ENCODE measurements at regions not wholly inside any gene's neighbourhood (a gene's known extent, or its start where the extent isn't known, plus 50 kb on each side); places are given as distances from the start of the nearest gene placed in this dataset.
A peak's percentile ranks its signal among the peaks of the same experiment; 100 is the strongest.

- Mint-ChIP-seq H3K27me3 (peaks cover 8 to 38% of the 10 kb centered on the region in 2 donors), H3K4me3 (no peak overlapping the region), H3K27ac (no peak overlapping the region), H3K36me3 (peaks cover 0 to 12% (median 0%) of the 10 kb centered on the region in 3 donors), H3K9me3 (no peaks in the 10 kb centered on the region), H3K4me1 (peaks cover 0 to 1% (median 0%) of the 10 kb centered on the region in 3 donors)
- no peaks in the 10 kb centered on the region for H3K4me1 ChIP-seq (ENCODE audit: insufficient read depth, low read length)
- POLR2A ChIA-PET = no interaction called here
- H3K27me3 ChIP-seq (ENCODE audit: insufficient read depth, low read length, poor library complexity, severe bottlenecking) = peaks cover 2% of the 10 kb centered on the region
- no peak overlapping the region for H3K27ac ChIP-seq (ENCODE audit: low read depth, low read length)
- H3K36me3 ChIP-seq (ENCODE audit: insufficient read depth, low read length) = no peaks in the 10 kb centered on the region
- no peaks in the 10 kb centered on the region for H3K9me3 ChIP-seq (ENCODE audit: low read length)
- no peak overlapping the region for H3K4me3 ChIP-seq (ENCODE audit: low read length)
- no peak for DNase-seq
- CTCF ChIA-PET = no interaction called here
These were observed 83.6 kb upstream of the SMAD3 start for GRCh38 chr15:66981771-66982170.

DNA sequence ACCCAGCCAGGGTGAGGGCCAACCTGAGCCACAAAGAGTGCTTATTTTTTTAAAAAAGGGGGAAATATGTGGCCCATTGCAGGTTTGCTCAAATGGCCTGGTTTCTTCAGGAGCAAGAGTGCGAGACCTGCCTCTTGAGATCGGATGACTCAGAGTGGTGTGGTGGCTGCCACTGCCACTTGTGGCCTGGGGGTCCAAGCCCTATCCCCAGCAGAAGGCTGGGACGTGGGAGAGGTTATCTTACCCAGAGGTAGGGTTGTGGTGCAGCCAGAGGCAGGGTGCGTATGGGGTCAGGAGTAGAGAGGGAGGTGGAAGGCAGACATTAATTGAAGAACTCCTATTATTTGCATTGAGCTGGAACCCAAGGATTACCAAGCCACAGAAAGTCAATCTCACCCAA is 83.2 kb upstream of the SMAD3 start:
- no peak for DNase-seq
- Mint-ChIP-seq H3K27ac (no peak overlapping the region), H3K27me3 (peaks cover 8 to 36% of the 10 kb centered on the region in 2 donors), H3K4me3 (no peak overlapping the region), H3K36me3 (peaks cover 0 to 12% (median 0%) of the 10 kb centered on the region in 3 donors), H3K4me1 (peaks cover 0 to 1% (median 0%) of the 10 kb centered on the region in 3 donors), H3K9me3 (no peaks in the 10 kb centered on the region)
- Histone ChIP-seq H3K4me1 (ENCODE audit: insufficient read depth, low read length) (no peaks in the 10 kb centered on the region), H3K36me3 (ENCODE audit: insufficient read depth, low read length) (no peaks in the 10 kb centered on the region), H3K27me3 (ENCODE audit: insufficient read depth, low read length, poor library complexity, severe bottlenecking) (no peaks in the 10 kb centered on the region), H3K27ac (ENCODE audit: low read depth, low read length) (no peak overlapping the region), H3K4me3 (ENCODE audit: low read length) (no peak overlapping the region), H3K9me3 (ENCODE audit: low read length) (no peaks in the 10 kb centered on the region)
- ChIA-PET POLR2A (no interaction called here), CTCF (no interaction called here)

- Mint-ChIP-seq H3K4me1 (peaks cover 0 to 1% (median 0%) of the 10 kb centered on the region in 3 donors), H3K4me3 (no peak overlapping the region), H3K9me3 (no peaks in the 10 kb centered on the region), H3K27ac (no peak overlapping the region), H3K36me3 (peaks cover 0 to 12% (median 0%) of the 10 kb centered on the region in 3 donors), H3K27me3 (peaks cover 6 to 36% of the 10 kb centered on the region in 2 donors)
- ChIA-PET POLR2A (no interaction called here), CTCF (no interaction called here)
- Histone ChIP-seq H3K9me3 (ENCODE audit: low read length) (no peaks in the 10 kb centered on the region), H3K4me1 (ENCODE audit: insufficient read depth, low read length) (no peaks in the 10 kb centered on the region), H3K27me3 (ENCODE audit: insufficient read depth, low read length, poor library complexity, severe bottlenecking) (no peaks in the 10 kb centered on the region), H3K4me3 (ENCODE audit: low read length) (no peak overlapping the region), H3K36me3 (ENCODE audit: insufficient read depth, low read length) (no peaks in the 10 kb centered on the region), H3K27ac (ENCODE audit: low read depth, low read length) (no peak overlapping the region)
- no peak for DNase-seq
These were observed 82.6 kb upstream of the SMAD3 start for GRCh38 chr15:66982816-66983215.

DNA sequence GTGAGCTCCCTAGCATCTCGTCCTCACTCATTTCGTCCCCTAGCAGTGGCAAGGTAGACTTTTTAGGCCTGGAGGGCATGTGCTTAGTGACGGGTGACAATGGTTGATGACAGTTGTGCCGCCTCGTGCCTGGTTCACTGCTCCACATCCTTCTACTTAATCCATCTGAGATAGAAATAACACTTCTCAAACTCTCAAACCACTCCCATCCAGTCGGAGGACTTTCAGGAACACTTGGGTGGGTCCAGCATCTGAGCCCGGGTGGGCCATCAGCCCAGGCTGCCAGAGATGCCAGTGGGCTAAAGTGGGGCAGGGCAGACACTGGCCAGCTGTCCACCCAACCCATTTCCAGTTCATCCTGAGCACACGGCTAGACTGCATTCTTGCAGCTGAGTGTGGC is 79.7 kb upstream of the SMAD3 start:
- peak overlapping the region in 1 of 8 donors; percentile 42 for H3K27ac Mint-ChIP-seq
- POLR2A ChIA-PET = no interaction called here
- no peak overlapping the region for H3K27ac ChIP-seq (ENCODE audit: low read depth, low read length)
- H3K9me3 ChIP-seq (ENCODE audit: low read length) = no peaks in the 10 kb centered on the region
- H3K27me3 ChIP-seq (ENCODE audit: insufficient read depth, low read length, poor library complexity, severe bottlenecking) = no peaks in the 10 kb centered on the region
- peaks cover 0 to 12% (median 0%) of the 10 kb centered on the region in 3 donors for H3K36me3 Mint-ChIP-seq
- no peaks in the 10 kb centered on the region for H3K36me3 ChIP-seq (ENCODE audit: insufficient read depth, low read length)
- CTCF ChIA-PET = no interaction called here
- H3K9me3 Mint-ChIP-seq = peaks cover 0 to 6% (median 4%) of the 10 kb centered on the region in 5 donors
- H3K4me1 Mint-ChIP-seq = peaks cover 0 to under 1% (median 0%) of the 10 kb centered on the region in 3 donors
- H3K4me1 ChIP-seq (ENCODE audit: insufficient read depth, low read length) = no peaks in the 10 kb centered on the region
- DNase-seq = no peak
- H3K4me3 Mint-ChIP-seq = no peak overlapping the region
- peaks cover 11 to 40% of the 10 kb centered on the region in 2 donors for H3K27me3 Mint-ChIP-seq
- H3K4me3 ChIP-seq (ENCODE audit: low read length) = no peak overlapping the region

GRCh38 chr15:66986951-66987350 is 78.5 kb upstream of the SMAD3 start:
- H3K9me3 Mint-ChIP-seq = peaks cover 0 to 6% (median 4%) of the 10 kb centered on the region in 5 donors

DNA sequence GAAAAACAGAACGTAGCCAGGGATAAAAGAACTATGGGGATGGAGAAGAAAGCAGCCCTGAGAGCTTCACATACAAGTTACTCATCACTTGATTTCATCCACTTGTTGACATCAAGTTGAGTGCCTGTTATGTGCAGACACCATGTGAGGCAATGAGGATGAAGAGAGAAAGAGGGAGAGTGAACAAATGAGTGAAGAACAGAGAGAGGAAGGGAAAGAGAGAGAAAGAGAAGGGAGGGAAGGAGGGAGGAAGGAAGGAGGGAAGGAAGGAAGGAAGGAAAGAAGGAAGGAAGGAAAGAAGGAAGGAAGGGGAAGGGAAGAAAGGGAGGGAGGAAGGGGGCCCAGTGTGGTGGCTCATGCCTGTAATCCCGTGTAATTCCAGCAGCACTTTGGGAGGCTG is 72.3 kb upstream of the SMAD3 start:
- Mint-ChIP-seq H3K4me3 (no peak overlapping the region), H3K4me1 (no peaks in the 10 kb centered on the region), H3K36me3 (no peaks in the 10 kb centered on the region), H3K27ac (no peak overlapping the region), H3K27me3 (peaks cover 4 to 9% of the 10 kb centered on the region in 2 donors), H3K9me3 (peaks cover 0 to 6% (median 1%) of the 10 kb centered on the region in 5 donors)
- no peak overlapping the region for H3K27ac ChIP-seq (ENCODE audit: low read depth, low read length)
- H3K36me3 ChIP-seq (ENCODE audit: insufficient read depth, low read length) = no peaks in the 10 kb centered on the region
- no peak overlapping the region for H3K4me3 ChIP-seq (ENCODE audit: low read length)
- H3K4me1 ChIP-seq (ENCODE audit: insufficient read depth, low read length) = no peaks in the 10 kb centered on the region
- no peaks in the 10 kb centered on the region for H3K27me3 ChIP-seq (ENCODE audit: insufficient read depth, low read length, poor library complexity, severe bottlenecking)
- ChIA-PET POLR2A (no interaction called here), CTCF (no interaction called here)
- DNase-seq = no peak
- no peaks in the 10 kb centered on the region for H3K9me3 ChIP-seq (ENCODE audit: low read length)

More at GRCh38 chr15:66986951-66987350, 78.5 kb upstream of the SMAD3 start:
- no peak overlapping the region for H3K27ac ChIP-seq (ENCODE audit: low read depth, low read length)
- POLR2A ChIA-PET = no interaction called here
- no peaks in the 10 kb centered on the region for H3K36me3 ChIP-seq (ENCODE audit: insufficient read depth, low read length)
- Mint-ChIP-seq H3K4me3 (no peak overlapping the region), H3K27me3 (peaks cover 14 to 40% of the 10 kb centered on the region in 2 donors), H3K4me1 (no peaks in the 10 kb centered on the region), H3K36me3 (peaks cover 0 to 12% (median 0%) of the 10 kb centered on the region in 3 donors), H3K27ac (no peak overlapping the region)
- H3K4me1 ChIP-seq (ENCODE audit: insufficient read depth, low read length) = no peaks in the 10 kb centered on the region
- no peaks in the 10 kb centered on the region for H3K9me3 ChIP-seq (ENCODE audit: low read length)
- no peaks in the 10 kb centered on the region for H3K27me3 ChIP-seq (ENCODE audit: insufficient read depth, low read length, poor library complexity, severe bottlenecking)
- no peak for DNase-seq
- CTCF ChIA-PET = no interaction called here
- H3K4me3 ChIP-seq (ENCODE audit: low read length) = no peak overlapping the region

- Mint-ChIP-seq H3K27me3 (peaks cover under 1 to 9% of the 10 kb centered on the region in 2 donors), H3K4me1 (no peaks in the 10 kb centered on the region), H3K4me3 (no peak overlapping the region), H3K9me3 (peaks cover 0 to 5% (median 3%) of the 10 kb centered on the region in 5 donors), H3K36me3 (peaks cover 0 to under 1% (median 0%) of the 10 kb centered on the region in 3 donors), H3K27ac (no peak overlapping the region)
- H3K36me3 ChIP-seq (ENCODE audit: insufficient read depth, low read length) = no peaks in the 10 kb centered on the region
- H3K4me1 ChIP-seq (ENCODE audit: insufficient read depth, low read length) = no peaks in the 10 kb centered on the region
- ChIA-PET POLR2A (no interaction called here), CTCF (no interaction called here)
- no peak overlapping the region for H3K27ac ChIP-seq (ENCODE audit: low read depth, low read length)
- no peaks in the 10 kb centered on the region for H3K27me3 ChIP-seq (ENCODE audit: insufficient read depth, low read length, poor library complexity, severe bottlenecking)
- no peaks in the 10 kb centered on the region for H3K9me3 ChIP-seq (ENCODE audit: low read length)
- H3K4me3 ChIP-seq (ENCODE audit: low read length) = no peak overlapping the region
- DNase-seq = no peak
These were observed 71.3 kb upstream of the SMAD3 start for GRCh38 chr15:66993874-66994696.

DNA sequence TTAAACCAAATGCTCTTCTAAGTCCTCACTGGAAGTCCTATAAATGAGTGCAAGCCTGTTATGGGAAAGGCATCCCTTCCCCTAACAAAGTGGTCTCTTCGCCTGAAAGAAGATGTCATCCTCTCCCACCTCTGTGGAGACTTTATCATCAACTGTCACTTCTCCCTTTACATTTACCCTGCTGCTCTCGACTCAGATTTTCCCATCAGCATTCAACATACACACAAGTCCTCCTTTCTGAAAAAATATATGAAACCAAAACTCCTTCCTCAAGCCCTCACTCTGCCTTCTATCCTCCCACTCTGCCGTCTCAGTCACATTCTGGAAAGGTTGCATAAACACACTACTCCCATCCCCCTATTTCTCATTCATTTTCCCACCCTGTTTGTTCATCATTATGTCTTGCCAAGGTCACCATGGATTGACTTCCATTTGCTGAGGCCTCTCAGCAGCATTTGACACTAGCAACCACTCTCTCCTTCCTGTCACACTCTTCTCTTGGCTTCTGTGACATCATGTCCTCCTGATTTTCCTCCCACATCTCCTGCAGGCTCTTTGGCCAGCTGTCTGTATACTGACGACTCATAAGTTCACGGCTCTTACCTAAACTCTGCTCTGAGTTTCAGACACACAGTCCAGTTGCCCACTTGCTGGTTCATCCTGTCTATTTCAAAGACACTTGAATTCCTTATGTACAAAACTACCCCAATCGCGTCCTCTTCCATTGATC is 70.3 kb upstream of the SMAD3 start:
- DNase-seq = no peak
- no peak overlapping the region for H3K27ac ChIP-seq (ENCODE audit: low read depth, low read length)
- H3K4me1 ChIP-seq (ENCODE audit: insufficient read depth, low read length) = no peaks in the 10 kb centered on the region
- no peaks in the 10 kb centered on the region for H3K27me3 ChIP-seq (ENCODE audit: insufficient read depth, low read length, poor library complexity, severe bottlenecking)
- no peak overlapping the region for H3K4me3 ChIP-seq (ENCODE audit: low read length)
- H3K9me3 ChIP-seq (ENCODE audit: low read length) = no peaks in the 10 kb centered on the region
- Mint-ChIP-seq H3K27ac (no peak overlapping the region), H3K4me1 (no peaks in the 10 kb centered on the region), H3K4me3 (no peak overlapping the region), H3K36me3 (peaks cover 0 to 4% (median 2%) of the 10 kb centered on the region in 3 donors), H3K9me3 (peaks cover 2 to 4% (median 3%) of the 10 kb centered on the region in 5 donors), H3K27me3 (peaks cover 0 to 9% of the 10 kb centered on the region in 2 donors)
- H3K36me3 ChIP-seq (ENCODE audit: insufficient read depth, low read length) = no peaks in the 10 kb centered on the region
- POLR2A ChIA-PET = no interaction called here
- CTCF ChIA-PET = no interaction called here
